Hypothalamus (tissue), 51 donors: ENCODE measurements at regions not wholly inside any gene's neighbourhood (a gene's known extent, or its start where the extent isn't known, plus 50 kb on each side); places are given as distances from the start of the nearest gene placed in this dataset.

Experiments
- DNase-seq, 51 donors: peaks; one replicate each; lab custom pipeline; 2025; lab: John Stamatoyannopoulos, UW

GRCh38 chr12:60832290-60832689 is 1236.5 kb downstream of the SLC16A7 start:
- no peak for DNase-seq

GRCh38 chr12:60834372-60834771 is 1238.5 kb downstream of the SLC16A7 start:
- no peak for DNase-seq

- DNase-seq, result no peak
These were observed 1239.0 kb downstream of the SLC16A7 start for GRCh38 chr12:60834806-60835205.

- DNase-seq, result no peak
These were observed 1240.8 kb downstream of the SLC16A7 start for GRCh38 chr12:60836651-60837050.

GRCh38 chr12:60842181-60842580 is 1246.4 kb downstream of the SLC16A7 start:
- no peak for DNase-seq

- no peak for DNase-seq
These were observed 1248.3 kb downstream of the SLC16A7 start for GRCh38 chr12:60844101-60844500.

- no peak for DNase-seq
These were observed 1249.0 kb downstream of the SLC16A7 start for GRCh38 chr12:60844875-60845274.

- DNase-seq, result no peak
These were observed 1249.9 kb downstream of the SLC16A7 start for GRCh38 chr12:60845696-60846095.

- DNase-seq, result no peak
These were observed 1251.5 kb downstream of the SLC16A7 start for GRCh38 chr12:60847281-60847680.

GRCh38 chr12:60849723-60850122 is 1253.9 kb downstream of the SLC16A7 start:
- no peak for DNase-seq

GRCh38 chr12:60853407-60853806 is 1257.6 kb downstream of the SLC16A7 start:
- no peak for DNase-seq

GRCh38 chr12:60863421-60863820 is 1267.6 kb downstream of the SLC16A7 start:
- DNase-seq, result no peak

- no peak for DNase-seq
These were observed 1276.4 kb downstream of the SLC16A7 start for GRCh38 chr12:60872219-60872618.

- no peak for DNase-seq
These were observed 1277.3 kb downstream of the SLC16A7 start for GRCh38 chr12:60872850-60873713.

- DNase-seq, result no peak
These were observed 1278.3 kb downstream of the SLC16A7 start for GRCh38 chr12:60874091-60874490.

- no peak for DNase-seq
These were observed 1325.1 kb downstream of the SLC16A7 start for GRCh38 chr12:60920841-60921495.

- no peak for DNase-seq
These were observed 1325.7 kb downstream of the SLC16A7 start for GRCh38 chr12:60921541-60921940.

GRCh38 chr12:60926256-60926655 is 1330.4 kb downstream of the SLC16A7 start:
- no peak for DNase-seq

- no peak for DNase-seq
These were observed 1330.1 kb upstream of the USP15 start for GRCh38 chr12:60930151-60930550.

- no peak for DNase-seq
These were observed 1324.0 kb upstream of the USP15 start for GRCh38 chr12:60935981-60936761.

GRCh38 chr12:60947533-60947932 is 1312.7 kb upstream of the USP15 start:
- DNase-seq, result no peak
